IPS-20b (cell line): ENCODE measurements at regions not wholly inside any gene's neighbourhood (a gene's known extent, or its start where the extent isn't known, plus 50 kb on each side); places are given as distances from the start of the nearest gene placed in this dataset.

Experiments used
- H3K27ac ChIP-seq: one replicate; pipeline ENCODE4 v1.5.1; 2013; ENCODE audit warnings: low read length
- H3K27me3 ChIP-seq: 2 replicates; pipeline ENCODE4 v1.6.1; 2013; ENCODE audit warnings: mild to moderate bottlenecking, low read length, inconsistent platforms; ENCODE audit not compliant: insufficient read depth
- H3K36me3 ChIP-seq: 2 replicates; pipeline ENCODE4 v1.6.1; 2013; ENCODE audit warnings: low read depth, mild to moderate bottlenecking, inconsistent platforms, low read length, moderate library complexity; ENCODE audit not compliant: insufficient read depth
- H3K4me1 ChIP-seq: 2 replicates; pipeline ENCODE4 v1.6.1; 2013; ENCODE audit warnings: mild to moderate bottlenecking, control low read depth, inconsistent platforms, low read length, moderate library complexity; ENCODE audit not compliant: insufficient read depth
- H3K4me3 ChIP-seq: 2 replicates; pipeline ENCODE4 v1.5.1; 2013; ENCODE audit warnings: mild to moderate bottlenecking, low read length, inconsistent platforms
- H3K9ac ChIP-seq: 2 replicates; pipeline ENCODE4 v1.6.1; 2013; ENCODE audit warnings: low read depth, mild to moderate bottlenecking, inconsistent platforms, low read length, moderate library complexity
- H3K9me3 ChIP-seq: 2 replicates; pipeline ENCODE4 v1.6.1; 2013; ENCODE audit warnings: mild to moderate bottlenecking, low read depth, low read length, inconsistent platforms; ENCODE audit not compliant: insufficient read depth

GRCh38 chr16:86297391-86297790, 212.9 kb upstream of the FOXF1 start:
- H3K9ac ChIP-seq: no peak overlapping the region

GRCh38 chr16:86297866-86298757, 212.2 kb upstream of the FOXF1 start:
- Histone ChIP-seq H3K4me1 (peaks cover 3% of the 10 kb centered on the region; the same call in 1 of the 2 replicates), H3K4me3 (no peak overlapping the region)

More at GRCh38 chr16:86297391-86297790, 212.9 kb upstream of the FOXF1 start:
- H3K27ac ChIP-seq: no peak overlapping the region
- H3K9me3 ChIP-seq: no peaks in the 10 kb centered on the region
- H3K36me3 ChIP-seq: no peaks in the 10 kb centered on the region
- H3K27me3 ChIP-seq: peaks cover 98% of the 10 kb centered on the region
- H3K4me1 ChIP-seq: peaks cover 3% of the 10 kb centered on the region; the same call in 1 of the 2 replicates
- H3K4me3 ChIP-seq: no peak overlapping the region

GRCh38 chr16:86298758-86299134, 211.6 kb upstream of the FOXF1 start:
- Histone ChIP-seq H3K36me3 (no peaks in the 10 kb centered on the region), H3K27ac (no peak overlapping the region), H3K4me1 (peaks cover 3% of the 10 kb centered on the region; the same call in 1 of the 2 replicates), H3K27me3 (peaks cover 85% of the 10 kb centered on the region), H3K9me3 (no peaks in the 10 kb centered on the region), H3K4me3 (no peak overlapping the region), H3K9ac (no peak overlapping the region)

More at GRCh38 chr16:86297866-86298757, 212.2 kb upstream of the FOXF1 start:
- H3K27ac ChIP-seq: no peak overlapping the region
- H3K27me3 ChIP-seq: peaks cover 91% of the 10 kb centered on the region
- H3K9ac ChIP-seq: no peak overlapping the region
- no peaks in the 10 kb centered on the region for H3K36me3 ChIP-seq
- H3K9me3 ChIP-seq: no peaks in the 10 kb centered on the region

- Histone ChIP-seq H3K27ac (no peak overlapping the region), H3K27me3 (peaks cover 72% of the 10 kb centered on the region), H3K9ac (no peak overlapping the region), H3K36me3 (no peaks in the 10 kb centered on the region), H3K9me3 (no peaks in the 10 kb centered on the region), H3K4me1 (peaks cover 3% of the 10 kb centered on the region; the same call in 1 of the 2 replicates), H3K4me3 (no peak overlapping the region)
Observed at GRCh38 chr16:86299882-86300610, 210.3 kb upstream of the FOXF1 start.

- peak overlapping the region; percentile 49; the same call in 1 of the 2 replicates for H3K9ac ChIP-seq
- peaks cover 63% of the 10 kb centered on the region for H3K27me3 ChIP-seq
- peaks cover 3% of the 10 kb centered on the region; the same call in 1 of the 2 replicates for H3K4me1 ChIP-seq
- no peaks in the 10 kb centered on the region for H3K36me3 ChIP-seq
- no peaks in the 10 kb centered on the region for H3K9me3 ChIP-seq
- peak overlapping the region; percentile 11; the same call in 1 of the 2 replicates for H3K4me3 ChIP-seq
- no peak overlapping the region for H3K27ac ChIP-seq
Observed at GRCh38 chr16:86300746-86301481, 209.4 kb upstream of the FOXF1 start.

- Histone ChIP-seq H3K36me3 (no peaks in the 10 kb centered on the region), H3K9ac (no peak overlapping the region), H3K9me3 (no peaks in the 10 kb centered on the region), H3K4me1 (peaks cover 3% of the 10 kb centered on the region; the same call in 1 of the 2 replicates), H3K27ac (no peak overlapping the region), H3K27me3 (peaks cover 46% of the 10 kb centered on the region), H3K4me3 (no peak overlapping the region)
Observed at GRCh38 chr16:86302421-86303109, 207.8 kb upstream of the FOXF1 start.

- peaks cover 32% of the 10 kb centered on the region for H3K27me3 ChIP-seq
- no peaks in the 10 kb centered on the region for H3K9me3 ChIP-seq
- H3K4me3 ChIP-seq: no peak overlapping the region
- no peak overlapping the region for H3K9ac ChIP-seq
- H3K27ac ChIP-seq: no peak overlapping the region
- peaks cover 3% of the 10 kb centered on the region; the same call in 1 of the 2 replicates for H3K4me1 ChIP-seq
- H3K36me3 ChIP-seq: no peaks in the 10 kb centered on the region
Observed at GRCh38 chr16:86303787-86304678, 206.3 kb upstream of the FOXF1 start.

- H3K36me3 ChIP-seq: no peaks in the 10 kb centered on the region
- no peaks in the 10 kb centered on the region for H3K9me3 ChIP-seq
- H3K27me3 ChIP-seq: peaks cover 26% of the 10 kb centered on the region
- H3K4me1 ChIP-seq: peaks cover 3% of the 10 kb centered on the region; the same call in 1 of the 2 replicates
- H3K27ac ChIP-seq: no peak overlapping the region
- no peak overlapping the region for H3K4me3 ChIP-seq
- no peak overlapping the region for H3K9ac ChIP-seq
Observed at GRCh38 chr16:86304868-86305267, 205.5 kb upstream of the FOXF1 start.

- peaks cover 3% of the 10 kb centered on the region; the same call in 1 of the 2 replicates for H3K4me1 ChIP-seq
- H3K27me3 ChIP-seq: peaks cover 26% of the 10 kb centered on the region; the same call in 1 of the 2 replicates
- H3K4me3 ChIP-seq: no peak overlapping the region
- no peaks in the 10 kb centered on the region for H3K9me3 ChIP-seq
- H3K9ac ChIP-seq: no peak overlapping the region
- H3K36me3 ChIP-seq: no peaks in the 10 kb centered on the region
- no peak overlapping the region for H3K27ac ChIP-seq
Observed at GRCh38 chr16:86305440-86305839, 204.9 kb upstream of the FOXF1 start.

GRCh38 chr16:86306011-86306644, 204.2 kb upstream of the FOXF1 start:
- Histone ChIP-seq H3K4me1 (peaks cover 1% of the 10 kb centered on the region; the same call in 1 of the 2 replicates), H3K9ac (no peak overlapping the region), H3K36me3 (no peaks in the 10 kb centered on the region), H3K4me3 (no peak overlapping the region), H3K9me3 (no peaks in the 10 kb centered on the region), H3K27ac (no peak overlapping the region), H3K27me3 (peaks cover 27% of the 10 kb centered on the region)
